ENCODE measurements at regions not wholly inside any gene's neighbourhood (a gene's known extent, or its start where the extent isn't known, plus 50 kb on each side); places are given as distances from the start of the nearest gene placed in this dataset.

- DNase-seq (ENCODE audit: low spot score) (no peak), ATAC-seq (ENCODE audit: low FRiP score) (no peak)
- no peak for TF ChIP-seq CTCF (IDR thresholded peaks at IDR 0.05)
Observed at GRCh38 chr2:24418166-24418841, 58.0 kb upstream of the ITSN2 start.

GRCh38 chr2:24412812-24413211 is 52.5 kb upstream of the ITSN2 start:
- no peak for TF ChIP-seq CTCF (IDR thresholded peaks at IDR 0.05)
- no peak for DNase-seq (ENCODE audit: low spot score)
- ATAC-seq (ENCODE audit: low FRiP score): no peak

GRCh38 chr2:24411488-24412151 is 51.3 kb upstream of the ITSN2 start:
- ATAC-seq (ENCODE audit: low FRiP score): no peak
- no peak for DNase-seq (ENCODE audit: low spot score)
- no peak for TF ChIP-seq CTCF (IDR thresholded peaks at IDR 0.05)

GRCh38 chr2:24410976-24411375 is 50.6 kb upstream of the ITSN2 start:
- no peak for TF ChIP-seq CTCF (IDR thresholded peaks at IDR 0.05)
- no peak for ATAC-seq (ENCODE audit: low FRiP score)
- no peak for DNase-seq (ENCODE audit: low spot score)

GRCh38 chr2:24409700-24410556 is 49.6 kb upstream of the ITSN2 start:
- DNase-seq (ENCODE audit: low spot score) (no peak), ATAC-seq (ENCODE audit: low FRiP score) (no peak)
- TF ChIP-seq CTCF (IDR thresholded peaks at IDR 0.05): peak in 2 of 3 donors; percentile 61 to 76
